ENCODE measurements at regions not wholly inside any gene's neighbourhood (a gene's known extent, or its start where the extent isn't known, plus 50 kb on each side); places are given as distances from the start of the nearest gene placed in this dataset.

DNA sequence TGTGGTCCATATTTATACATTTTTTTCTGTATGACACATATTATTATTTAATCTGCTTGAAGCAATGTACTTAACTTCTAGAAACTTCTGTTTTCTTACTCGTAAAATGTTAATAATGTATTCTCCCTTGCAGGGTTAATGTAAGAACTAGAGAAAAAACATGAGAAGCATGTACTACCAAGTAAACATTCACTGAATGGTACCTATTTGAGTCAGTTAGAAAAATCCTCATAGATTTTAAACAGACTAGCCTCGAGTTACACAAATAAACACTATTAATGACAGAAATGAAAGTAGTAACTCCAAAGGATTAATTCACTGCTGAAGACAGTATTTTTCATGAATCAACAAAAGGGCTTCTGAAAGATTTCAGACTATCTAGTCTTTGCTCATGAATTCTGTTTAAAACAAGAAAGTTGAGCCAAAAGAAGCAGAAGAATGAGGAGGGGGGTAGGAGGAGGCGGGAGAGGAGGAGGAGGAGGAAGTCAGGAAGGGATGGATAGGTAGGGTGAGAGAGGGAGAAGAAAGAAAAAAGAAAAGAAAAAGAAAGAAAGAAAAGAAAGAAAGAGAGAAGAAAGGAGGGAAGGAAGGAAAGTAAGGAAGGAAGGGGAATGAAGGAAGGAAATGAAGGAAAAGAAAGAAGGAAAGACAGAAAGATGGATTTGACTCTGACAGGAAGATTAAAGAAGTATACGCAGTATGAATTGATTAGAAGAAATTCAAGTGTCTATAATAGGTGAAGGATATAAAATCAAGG is 68.2 kb upstream of the CCDC91 start:
- no peak overlapping the region for H2AFZ ChIP-seq (ENCODE audit: low read depth)
- no peaks in the 10 kb centered on the region for H3K4me1 ChIP-seq (ENCODE audit: low read depth, poor library complexity, severe bottlenecking)
- no peaks in the 10 kb centered on the region for H3K79me2 ChIP-seq (ENCODE audit: insufficient read depth, low read depth)
- no peak overlapping the region for H3K4me3 ChIP-seq (IDR thresholded peaks at IDR 0.05; ENCODE audit: insufficient read depth, low read depth, low read length)
- H3K4me2 ChIP-seq: no peak overlapping the region
- no peak overlapping the region for H3K9ac ChIP-seq
- no peaks in the 10 kb centered on the region for H3K36me3 ChIP-seq (ENCODE audit: insufficient read depth)
- TF ChIP-seq, protein P1, sequence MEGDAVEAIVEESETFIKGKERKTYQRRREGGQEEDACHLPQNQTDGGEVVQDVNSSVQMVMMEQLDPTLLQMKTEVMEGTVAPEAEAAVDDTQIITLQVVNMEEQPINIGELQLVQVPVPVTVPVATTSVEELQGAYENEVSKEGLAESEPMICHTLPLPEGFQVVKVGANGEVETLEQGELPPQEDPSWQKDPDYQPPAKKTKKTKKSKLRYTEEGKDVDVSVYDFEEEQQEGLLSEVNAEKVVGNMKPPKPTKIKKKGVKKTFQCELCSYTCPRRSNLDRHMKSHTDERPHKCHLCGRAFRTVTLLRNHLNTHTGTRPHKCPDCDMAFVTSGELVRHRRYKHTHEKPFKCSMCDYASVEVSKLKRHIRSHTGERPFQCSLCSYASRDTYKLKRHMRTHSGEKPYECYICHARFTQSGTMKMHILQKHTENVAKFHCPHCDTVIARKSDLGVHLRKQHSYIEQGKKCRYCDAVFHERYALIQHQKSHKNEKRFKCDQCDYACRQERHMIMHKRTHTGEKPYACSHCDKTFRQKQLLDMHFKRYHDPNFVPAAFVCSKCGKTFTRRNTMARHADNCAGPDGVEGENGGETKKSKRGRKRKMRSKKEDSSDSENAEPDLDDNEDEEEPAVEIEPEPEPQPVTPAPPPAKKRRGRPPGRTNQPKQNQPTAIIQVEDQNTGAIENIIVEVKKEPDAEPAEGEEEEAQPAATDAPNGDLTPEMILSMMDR (conservative IDR thresholded peaks at IDR 0.05; ENCODE audit: low read depth, low read length): no peak
- no peaks in the 10 kb centered on the region for H3K27me3 ChIP-seq (ENCODE audit: insufficient read depth, low read depth)
- H3K27ac ChIP-seq: no peak overlapping the region
- H4K20me1 ChIP-seq (ENCODE audit: insufficient read depth): no peaks in the 10 kb centered on the region

DNA sequence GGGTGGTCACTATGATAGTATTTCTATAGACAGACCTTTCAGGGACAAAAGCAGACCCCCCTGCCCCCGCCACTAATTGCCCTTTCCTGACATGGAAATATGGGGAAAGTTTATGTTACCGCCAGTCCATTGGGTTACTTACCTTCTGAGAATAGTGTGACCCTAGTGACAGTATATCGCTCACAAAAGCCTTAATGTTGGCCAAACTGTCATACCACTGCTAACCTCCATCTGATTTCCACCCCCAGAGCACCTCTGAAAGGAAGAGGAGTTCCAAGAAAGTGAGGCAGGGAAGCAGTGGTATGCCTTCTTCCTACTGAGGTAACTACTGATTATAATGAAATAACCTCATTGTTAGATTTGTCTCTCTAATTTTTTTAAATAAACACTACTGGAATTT is 67.5 kb upstream of the CCDC91 start:
- Histone ChIP-seq H3K36me3 (ENCODE audit: insufficient read depth) (no peaks in the 10 kb centered on the region), H4K20me1 (ENCODE audit: insufficient read depth) (no peaks in the 10 kb centered on the region), H3K27me3 (ENCODE audit: insufficient read depth, low read depth) (no peaks in the 10 kb centered on the region), H2AFZ (ENCODE audit: low read depth) (no peak overlapping the region), H3K4me2 (no peak overlapping the region), H3K4me3 (IDR thresholded peaks at IDR 0.05; ENCODE audit: insufficient read depth, low read depth, low read length) (no peak overlapping the region), H3K27ac (no peak overlapping the region), H3K4me1 (ENCODE audit: low read depth, poor library complexity, severe bottlenecking) (no peaks in the 10 kb centered on the region), H3K79me2 (ENCODE audit: insufficient read depth, low read depth) (no peaks in the 10 kb centered on the region), H3K9ac (no peak overlapping the region)
- TF ChIP-seq, protein P1 (conservative IDR thresholded peaks at IDR 0.05; ENCODE audit: low read depth, low read length): no peak

DNA sequence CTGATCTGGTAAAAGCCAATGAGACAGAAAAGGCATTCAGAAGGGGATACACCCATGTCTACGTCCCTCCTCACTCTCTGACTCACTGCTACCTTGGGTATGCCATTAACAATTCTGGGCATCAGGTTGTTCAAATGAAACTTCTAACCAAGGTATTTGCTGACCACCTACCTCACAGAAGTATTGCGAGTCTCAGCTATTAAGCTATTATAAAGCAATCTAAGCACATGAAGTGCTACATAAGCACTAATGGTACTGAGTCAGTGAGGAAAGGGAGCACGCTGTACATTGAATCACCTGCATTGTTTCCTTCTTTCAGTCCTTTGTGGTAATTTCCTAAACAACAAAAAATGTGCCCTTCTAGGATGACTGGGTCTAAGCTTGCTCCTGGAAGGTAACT is 62.8 kb upstream of the CCDC91 start:
- no peak overlapping the region for H3K4me2 ChIP-seq
- no peaks in the 10 kb centered on the region for H3K79me2 ChIP-seq (ENCODE audit: insufficient read depth, low read depth)
- TF ChIP-seq, protein P1 (conservative IDR thresholded peaks at IDR 0.05; ENCODE audit: low read depth, low read length): no peak
- no peak overlapping the region for H3K4me3 ChIP-seq (IDR thresholded peaks at IDR 0.05; ENCODE audit: insufficient read depth, low read depth, low read length)
- H3K4me1 ChIP-seq (ENCODE audit: low read depth, poor library complexity, severe bottlenecking): no peaks in the 10 kb centered on the region
- no peaks in the 10 kb centered on the region for H4K20me1 ChIP-seq (ENCODE audit: insufficient read depth)
- H3K36me3 ChIP-seq (ENCODE audit: insufficient read depth): no peaks in the 10 kb centered on the region
- H3K9ac ChIP-seq: no peak overlapping the region
- no peak overlapping the region for H2AFZ ChIP-seq (ENCODE audit: low read depth)
- H3K27me3 ChIP-seq (ENCODE audit: insufficient read depth, low read depth): no peaks in the 10 kb centered on the region
- H3K27ac ChIP-seq: no peak overlapping the region

GRCh38 chr12:28129031-28129430 is 61.2 kb upstream of the CCDC91 start:
- H3K36me3 ChIP-seq (ENCODE audit: insufficient read depth): no peaks in the 10 kb centered on the region
- no peak overlapping the region for H3K9ac ChIP-seq
- no peak overlapping the region for H3K27ac ChIP-seq
- TF ChIP-seq, protein P1 (conservative IDR thresholded peaks at IDR 0.05; ENCODE audit: low read depth, low read length): no peak
- H3K27me3 ChIP-seq (ENCODE audit: insufficient read depth, low read depth): no peaks in the 10 kb centered on the region
- no peak overlapping the region for H3K4me3 ChIP-seq (IDR thresholded peaks at IDR 0.05; ENCODE audit: insufficient read depth, low read depth, low read length)
- no peak overlapping the region for H3K4me2 ChIP-seq
- H2AFZ ChIP-seq (ENCODE audit: low read depth): no peak overlapping the region
- H4K20me1 ChIP-seq (ENCODE audit: insufficient read depth): no peaks in the 10 kb centered on the region
- no peaks in the 10 kb centered on the region for H3K79me2 ChIP-seq (ENCODE audit: insufficient read depth, low read depth)
- H3K4me1 ChIP-seq (ENCODE audit: low read depth, poor library complexity, severe bottlenecking): no peaks in the 10 kb centered on the region
